ENCODE measurements at regions not wholly inside any gene's neighbourhood (a gene's known extent, or its start where the extent isn't known, plus 50 kb on each side); places are given as distances from the start of the nearest gene placed in this dataset.

GRCh38 chr7:131692131-131692960 lies 135.9 kb upstream of the PODXL start (continued):
- peak; percentile 34; the same call in 1 of the 2 replicates for TF ChIP-seq MTA3 (IDR thresholded peaks at IDR 0.05; ENCODE audit: borderline replicate concordance)
- TF ChIP-seq FOXP1 (CRISPR knock-in tag; IDR thresholded peaks at IDR 0.05): 0 out of 2 replicates have a peak, but pooled peaks have one; percentile 45
- 0 out of 2 replicates have a peak, but pooled peaks have one; percentile 25 for TF ChIP-seq CXXC5 (CRISPR knock-in tag; IDR thresholded peaks at IDR 0.05)
- TF ChIP-seq CREM (IDR thresholded peaks at IDR 0.05; ENCODE audit: low read depth): peak; percentile 68
- no peak for TF ChIP-seq RBM25 (IDR thresholded peaks at IDR 0.05; ENCODE audit: low read depth, low read length, severe bottlenecking)
- TF ChIP-seq ZNF830 (CRISPR knock-in tag; IDR thresholded peaks at IDR 0.05): no peak
- no peak for TF ChIP-seq JUN (IDR thresholded peaks at IDR 0.05; ENCODE audit: borderline replicate concordance, low read depth, low read length)
- TF ChIP-seq JUN (CRISPR knock-in tag; IDR thresholded peaks at IDR 0.05; ENCODE audit: borderline replicate concordance): 0 out of 2 replicates have a peak, but pooled peaks have one; percentile 72
- TF ChIP-seq CEBPG (CRISPR knock-in tag; IDR thresholded peaks at IDR 0.05): peak; percentile 58
- no peak for TF ChIP-seq CEBPG (tag; conservative IDR thresholded peaks at IDR 0.05 in 1 of 2, IDR thresholded peaks at IDR 0.05 in 1 of 2)
- TF ChIP-seq REST (IDR thresholded peaks at IDR 0.05; ENCODE audit: borderline replicate concordance): peak; percentile 64; the same call in 1 of the 2 replicates
- TF ChIP-seq REST (CRISPR knock-in tag; IDR thresholded peaks at IDR 0.05; ENCODE audit: low read depth): no peak
- TF ChIP-seq TEAD1 (CRISPR knock-in tag; IDR thresholded peaks at IDR 0.05): 0 out of 4 replicates have a peak, but pooled peaks of 1 of the 2 experiments have one; percentile 44
- TF ChIP-seq STAT5A (IDR thresholded peaks at IDR 0.05; ENCODE audit: borderline replicate concordance, low read length): no peak
- no peak for TF ChIP-seq ZBTB11 (CRISPR knock-in tag; IDR thresholded peaks at IDR 0.05)
- no peak for TF ChIP-seq PHF20 (IDR thresholded peaks at IDR 0.05; ENCODE audit: partially characterized antibody)
